CD4-positive, alpha-beta T cell treated with Interleukin-17A for 4 hours (primary cell): ENCODE measurements at regions not wholly inside any gene's neighbourhood (a gene's known extent, or its start where the extent isn't known, plus 50 kb on each side); places are given as distances from the start of the nearest gene placed in this dataset.

Source experiments
- DNase-seq: peaks from one replicate; pipeline ENCODE4 v3.0.0-alpha.2; 2020; ENCODE audit warnings: mixed read lengths

DNA sequence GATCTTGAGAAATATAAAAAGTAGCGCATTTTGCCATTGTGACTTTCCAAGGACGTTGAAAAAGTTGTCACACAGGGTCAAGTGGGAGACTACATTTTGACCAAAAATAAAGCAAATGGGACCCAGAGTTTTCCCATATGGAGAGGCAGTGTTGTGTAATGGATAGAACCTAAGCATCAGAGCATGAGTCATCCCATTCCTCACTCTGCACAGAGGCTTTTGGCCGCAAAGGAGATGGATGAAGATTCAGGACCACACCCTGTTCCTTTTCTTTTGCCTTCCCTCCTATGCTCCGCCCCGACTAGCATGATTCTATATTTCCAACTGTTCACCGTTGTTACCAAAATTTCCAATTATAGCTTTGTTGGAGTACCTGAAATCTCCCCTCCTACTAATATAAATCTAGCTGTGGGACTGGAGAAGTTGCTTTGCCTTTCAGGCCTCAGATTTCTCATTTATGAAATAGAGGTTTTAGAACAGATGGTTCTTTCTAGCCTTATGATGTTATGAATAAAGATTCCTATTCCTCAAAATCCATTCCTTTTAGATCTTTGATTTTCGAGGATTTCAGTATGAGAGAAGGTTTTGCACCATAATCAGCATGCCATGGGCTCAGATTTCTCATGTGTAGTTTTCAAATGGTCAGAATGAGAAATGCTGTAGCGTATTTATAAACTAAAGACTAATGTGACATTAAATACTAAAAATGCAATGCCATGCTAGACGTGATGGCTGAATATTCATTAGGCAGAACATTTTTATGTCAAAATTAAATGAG is 921.9 kb upstream of the TENM4 start:
- no peak for DNase-seq

DNA sequence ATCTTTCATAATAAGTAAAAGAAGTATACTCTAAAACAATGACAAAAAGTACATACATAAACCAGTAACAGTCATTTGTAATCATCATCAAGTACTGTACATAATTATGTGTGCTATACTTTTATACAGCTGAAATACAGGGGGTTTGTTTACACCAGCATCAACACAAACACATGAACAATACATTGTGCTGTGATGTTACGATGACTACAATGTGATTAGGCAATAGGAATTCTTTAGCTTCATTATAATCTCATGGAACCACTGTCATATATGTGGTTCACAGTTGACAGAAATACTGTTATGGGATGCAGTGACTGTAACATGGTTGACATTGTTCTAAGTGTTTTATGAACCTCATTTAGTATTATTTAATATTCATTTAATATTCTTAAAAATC is 914.4 kb upstream of the TENM4 start:
- DNase-seq, result no peak

DNA sequence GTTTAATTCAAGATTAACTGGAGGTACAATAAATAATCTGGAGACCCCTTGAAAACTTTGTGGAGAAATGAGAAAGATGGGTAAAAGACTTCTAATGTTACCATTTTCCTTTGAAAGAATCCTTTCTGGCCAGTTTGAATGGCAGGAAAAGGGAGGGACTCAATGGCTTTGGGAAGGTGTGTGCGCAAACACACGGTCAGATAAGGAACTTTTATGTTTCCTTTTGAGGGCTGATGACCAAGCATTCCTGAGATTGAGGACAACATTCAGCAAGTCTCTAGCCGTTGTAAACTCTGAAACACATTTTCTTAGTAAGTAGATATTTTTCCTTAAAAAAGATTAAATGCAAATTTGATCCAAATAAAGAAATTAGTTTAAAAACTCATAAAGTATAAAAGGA is 909.7 kb upstream of the TENM4 start:
- no peak for DNase-seq

DNA sequence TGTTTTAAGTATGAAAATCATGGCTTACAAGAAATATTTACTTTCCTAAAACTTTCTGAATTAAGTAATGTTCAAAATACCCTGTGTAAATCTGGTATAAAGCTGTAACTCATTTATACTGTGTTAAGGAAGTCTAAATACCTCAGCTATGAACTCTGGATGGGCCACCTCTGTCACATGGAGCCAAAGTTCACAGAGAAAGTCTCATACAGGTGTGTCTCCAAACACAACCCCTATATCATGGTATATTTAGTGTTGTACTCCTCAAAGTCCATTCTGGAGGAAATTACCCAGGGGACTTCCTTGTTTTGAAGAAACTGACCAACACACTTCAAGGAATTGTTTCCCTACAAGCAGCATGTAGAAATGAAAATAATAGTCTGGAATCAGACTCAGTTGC is 909.2 kb upstream of the TENM4 start:
- no peak for DNase-seq

DNA sequence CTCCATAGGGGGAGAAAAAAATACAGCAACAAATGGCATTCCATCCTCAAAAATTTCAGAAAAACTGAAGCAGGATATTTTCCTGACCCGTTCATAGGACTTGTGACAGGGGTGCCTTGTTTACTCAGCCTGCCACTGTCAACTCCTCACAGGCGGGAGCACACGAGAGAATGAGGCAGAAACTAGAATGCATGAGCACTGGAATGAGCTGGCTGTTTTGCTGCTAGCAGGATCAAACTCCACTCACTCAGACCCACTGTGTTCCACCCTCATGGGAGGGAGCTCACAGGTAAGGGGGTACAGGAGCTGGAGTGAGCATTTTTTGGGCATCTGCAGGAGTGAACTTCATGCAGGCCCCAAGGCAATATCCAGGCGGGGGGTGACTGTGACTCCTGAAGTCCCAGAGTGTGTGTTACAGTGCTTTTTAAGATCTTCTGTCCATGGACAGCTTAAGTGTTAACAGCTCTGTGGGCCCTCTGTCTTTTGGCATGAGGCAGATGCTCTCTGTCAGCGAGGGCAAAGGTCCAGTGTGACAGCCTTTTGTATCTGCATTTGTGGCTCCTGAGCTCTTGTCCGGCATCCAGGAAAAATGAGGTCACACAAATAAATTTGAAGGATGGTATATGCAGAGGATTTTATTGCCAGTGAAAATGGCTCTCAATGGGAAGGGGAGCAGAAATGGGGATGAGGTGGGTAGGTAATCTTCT is 905.7 kb upstream of the TENM4 start:
- no peak for DNase-seq

DNA sequence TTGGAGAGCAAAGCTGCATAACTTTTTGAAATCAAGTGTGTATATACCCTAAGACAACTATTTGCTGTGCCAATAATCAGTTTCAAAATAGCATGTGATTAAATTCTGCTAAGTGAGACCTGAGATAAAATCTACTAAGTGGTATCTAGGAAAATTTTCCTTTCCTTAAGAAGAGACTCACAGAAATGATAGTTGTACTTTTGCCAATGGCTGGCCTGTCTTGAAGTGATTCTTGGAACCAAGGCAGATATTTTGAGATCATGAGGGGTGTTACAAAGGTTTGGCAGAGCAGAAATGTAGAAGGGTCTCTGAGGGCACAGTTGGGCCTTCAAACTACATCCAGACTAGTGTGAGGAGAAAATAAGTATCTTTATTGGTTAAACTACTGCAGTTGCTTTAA is 902.6 kb upstream of the TENM4 start:
- DNase-seq, result no peak

DNA sequence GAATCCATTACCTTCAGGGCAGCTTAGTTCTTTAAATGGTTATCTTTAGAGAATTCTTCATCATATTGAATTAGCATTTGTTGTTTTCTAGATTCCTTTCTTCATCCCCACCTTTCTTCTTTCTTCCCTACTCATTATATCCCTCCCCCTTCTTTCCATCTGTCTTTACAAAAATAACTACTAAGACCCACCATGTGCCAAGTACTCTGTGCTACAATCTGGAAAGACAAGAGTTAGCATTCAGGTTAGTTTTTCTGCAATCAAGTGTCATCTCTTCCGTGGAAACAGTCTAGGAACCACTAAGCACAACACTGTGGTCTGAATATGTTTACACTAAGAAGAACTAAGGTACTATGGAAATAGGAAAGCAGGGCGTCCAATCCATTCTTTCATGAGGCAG is 897.4 kb upstream of the TENM4 start:
- no peak for DNase-seq

DNA sequence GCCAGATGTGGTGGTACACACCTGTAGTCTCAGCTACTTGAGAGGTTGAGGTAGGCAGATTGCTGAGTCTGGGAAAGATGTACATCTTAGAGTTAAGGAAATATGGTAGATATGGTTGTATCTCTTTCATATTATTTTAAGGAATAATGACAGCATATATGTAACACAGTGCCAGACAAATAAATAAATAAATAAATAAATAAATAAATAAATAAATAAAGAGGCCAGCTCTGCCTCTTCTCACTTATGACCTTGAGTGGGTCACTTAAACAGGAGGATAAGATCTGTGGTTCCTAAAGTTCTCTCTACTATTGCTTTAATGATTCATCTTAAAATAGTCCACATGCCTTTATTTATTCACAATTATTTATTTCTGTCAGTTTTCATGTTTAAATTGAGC is 890.9 kb upstream of the TENM4 start:
- DNase-seq, result no peak

DNA sequence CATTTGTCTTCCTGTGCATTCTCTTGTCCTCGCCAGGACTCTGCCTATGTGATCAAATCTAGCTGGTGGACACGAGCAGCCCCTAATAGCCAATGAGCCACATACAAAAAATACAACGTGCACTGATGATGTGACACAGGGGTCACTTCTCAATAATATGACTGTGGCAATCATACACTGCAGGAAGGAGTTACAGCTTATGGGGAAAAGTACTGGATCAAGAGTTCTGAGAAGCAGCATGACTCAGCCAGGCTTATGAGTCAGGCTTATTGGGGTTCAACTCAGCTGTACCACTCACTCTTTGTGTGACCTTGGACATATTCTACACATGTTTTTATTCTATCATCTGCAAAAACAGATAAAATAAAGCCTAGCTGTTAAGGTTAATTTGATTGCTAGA is 889.4 kb upstream of the TENM4 start:
- DNase-seq, result no peak

DNA sequence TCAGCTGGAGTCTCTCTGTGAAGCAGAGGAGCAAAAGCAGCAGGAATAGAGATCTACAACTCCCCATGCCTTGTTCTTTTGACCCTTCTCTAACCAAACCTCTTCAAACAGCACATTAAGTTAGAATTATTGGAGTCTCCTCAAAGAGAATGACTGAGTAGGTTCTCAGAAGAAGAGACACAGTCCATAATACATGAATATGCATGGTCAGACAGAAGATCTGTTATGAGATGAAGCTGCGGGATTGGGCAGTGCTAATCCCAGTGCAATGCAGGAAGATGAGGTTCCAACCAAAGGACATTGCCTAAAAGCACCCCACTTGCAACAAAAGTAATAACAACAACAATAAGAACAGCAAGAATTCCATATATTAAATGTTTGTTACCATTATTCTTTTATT is 887.9 kb upstream of the TENM4 start:
- no peak for DNase-seq

DNA sequence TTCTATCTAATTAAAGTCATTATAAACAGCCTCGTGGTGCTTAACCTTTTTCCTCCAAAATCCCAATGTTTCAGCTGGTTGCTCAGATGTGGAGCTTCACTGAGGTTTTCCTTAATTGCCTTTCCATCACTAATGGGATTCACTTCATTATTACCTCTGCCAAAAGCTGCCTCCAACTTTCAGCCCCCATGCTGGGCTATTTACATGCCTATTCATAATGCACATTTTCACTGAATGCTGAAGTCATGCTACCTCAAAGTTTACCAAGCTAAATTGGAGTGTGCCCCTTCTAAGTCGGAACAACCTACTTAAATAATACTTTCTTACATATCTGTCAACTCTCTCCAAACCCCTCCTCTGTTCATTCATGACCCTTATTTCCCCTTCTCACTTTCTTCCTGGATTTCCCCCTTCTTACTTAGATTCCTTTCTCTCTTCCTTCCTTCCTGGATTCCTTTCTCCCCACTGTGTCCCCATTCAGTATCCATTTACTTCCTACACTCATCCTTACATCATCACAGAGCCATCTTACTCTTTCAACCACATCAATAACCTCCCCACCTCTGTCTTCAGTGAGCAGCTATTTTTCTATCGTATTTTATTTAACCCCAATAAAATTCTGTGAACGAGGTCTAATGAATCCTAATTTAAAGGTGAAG is 887.3 kb upstream of the TENM4 start:
- no peak for DNase-seq

DNA sequence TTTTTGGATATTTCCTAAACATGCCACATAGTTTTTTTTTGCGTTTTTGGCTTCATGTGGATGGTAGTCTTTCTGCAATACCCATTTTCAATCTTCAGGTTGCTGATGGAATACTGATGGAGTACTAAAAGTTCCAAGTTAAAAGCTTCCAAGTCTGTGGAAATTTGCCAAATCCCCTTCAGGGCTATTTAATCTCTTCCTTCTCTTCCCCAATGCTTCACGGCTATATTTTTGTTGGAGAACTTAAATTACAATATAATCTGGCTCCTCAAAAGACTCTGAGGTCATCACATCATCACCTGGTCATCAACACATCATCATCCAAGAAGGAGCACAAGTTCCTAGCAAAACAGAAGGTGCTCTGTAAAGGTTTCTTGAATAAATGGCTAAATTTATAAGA is 881.0 kb upstream of the TENM4 start:
- no peak for DNase-seq

DNA sequence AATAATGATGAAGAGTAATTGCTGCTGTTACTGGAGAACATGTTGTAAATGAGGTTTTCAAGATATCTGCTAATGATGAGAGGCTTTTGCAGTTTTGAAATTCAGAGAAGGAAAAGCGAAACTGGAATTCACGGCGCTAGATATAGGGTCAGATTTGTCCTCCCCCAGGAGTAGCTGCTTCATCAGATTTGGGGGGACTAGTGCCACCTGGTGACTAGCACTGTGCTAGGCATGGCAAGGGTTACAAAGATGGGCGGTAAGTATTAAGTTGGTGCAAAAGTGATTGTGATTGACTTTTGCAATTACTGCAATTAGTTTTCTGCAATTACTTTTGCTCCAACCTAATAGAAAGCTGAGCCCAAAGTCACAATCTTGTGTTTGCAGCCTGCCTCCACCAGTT is 879.9 kb upstream of the TENM4 start:
- DNase-seq, result no peak

DNA sequence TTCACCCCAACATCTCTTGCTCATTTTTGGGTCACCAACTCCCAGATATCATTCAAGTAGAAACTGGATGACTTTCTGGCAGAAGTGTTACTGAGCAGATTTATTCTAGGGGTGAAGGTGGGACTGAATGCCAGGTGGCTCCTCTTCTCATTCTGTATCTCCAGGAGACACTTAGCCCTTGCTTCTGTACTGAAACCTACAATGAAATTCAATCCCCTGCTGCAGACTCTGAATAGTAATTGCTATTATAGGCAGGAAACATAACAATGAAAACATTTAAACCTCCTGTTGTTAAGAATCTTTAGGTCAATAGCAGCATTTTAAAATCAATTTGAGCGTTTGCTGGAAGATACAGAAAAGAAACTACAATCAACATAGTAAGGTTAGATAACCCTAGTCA is 879.4 kb upstream of the TENM4 start:
- DNase-seq, result no peak

DNA sequence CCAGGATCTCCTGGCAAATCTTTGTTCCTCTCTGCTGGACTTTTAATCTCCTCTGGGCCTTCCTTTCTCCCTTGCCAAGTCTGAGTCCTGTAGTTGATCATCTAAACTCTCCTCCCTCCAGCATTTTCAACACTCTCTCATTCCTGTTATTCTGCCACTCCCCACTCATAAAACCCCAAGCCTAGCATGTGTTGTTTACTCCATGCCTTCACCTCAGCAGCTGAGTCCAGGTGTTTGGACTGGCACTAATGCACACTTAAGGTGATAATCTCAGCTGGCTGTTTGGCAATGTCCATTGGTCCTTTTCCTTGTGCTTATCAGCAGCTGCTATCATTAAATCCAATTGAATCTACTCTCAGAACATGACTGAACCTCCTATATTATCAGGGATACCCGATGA is 876.8 kb upstream of the TENM4 start:
- no peak for DNase-seq

DNA sequence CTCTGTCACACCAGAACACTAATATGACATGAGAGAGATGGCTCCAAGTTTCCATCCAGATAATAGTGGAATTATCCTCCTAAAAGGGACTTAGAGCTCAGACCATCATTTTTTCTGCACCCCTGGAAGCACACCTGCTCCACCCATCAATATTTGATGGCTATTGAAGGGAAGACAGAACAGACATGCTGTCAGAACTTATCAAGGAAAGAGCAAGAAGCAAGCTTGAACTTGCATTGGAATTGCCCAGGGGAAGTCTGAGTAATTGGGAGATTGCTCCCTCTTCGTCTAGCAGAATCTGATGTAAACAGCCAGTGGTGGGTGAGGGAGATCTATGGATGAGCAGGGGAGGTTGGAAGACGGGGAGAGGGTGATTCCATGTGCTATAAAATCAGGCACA is 874.4 kb upstream of the TENM4 start:
- no peak for DNase-seq

DNA sequence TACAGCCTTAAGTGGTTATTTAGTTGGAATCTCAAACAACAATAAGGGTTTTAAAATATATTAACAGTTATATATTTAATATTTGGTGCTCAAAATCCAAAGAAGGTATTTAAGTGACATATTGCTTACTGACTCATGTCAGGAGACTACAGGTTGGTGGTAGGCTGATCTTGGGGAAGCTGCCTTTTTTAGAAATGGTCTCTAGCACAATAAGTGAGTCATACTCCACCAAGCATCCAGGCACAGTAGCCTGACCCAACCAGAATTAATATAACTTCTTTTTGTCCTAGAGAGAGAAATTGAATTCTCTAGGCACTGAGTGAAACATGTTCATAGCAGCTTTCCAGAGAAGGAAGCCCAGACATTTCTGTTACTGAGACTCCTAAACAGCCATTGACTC is 868.5 kb upstream of the TENM4 start:
- no peak for DNase-seq

DNA sequence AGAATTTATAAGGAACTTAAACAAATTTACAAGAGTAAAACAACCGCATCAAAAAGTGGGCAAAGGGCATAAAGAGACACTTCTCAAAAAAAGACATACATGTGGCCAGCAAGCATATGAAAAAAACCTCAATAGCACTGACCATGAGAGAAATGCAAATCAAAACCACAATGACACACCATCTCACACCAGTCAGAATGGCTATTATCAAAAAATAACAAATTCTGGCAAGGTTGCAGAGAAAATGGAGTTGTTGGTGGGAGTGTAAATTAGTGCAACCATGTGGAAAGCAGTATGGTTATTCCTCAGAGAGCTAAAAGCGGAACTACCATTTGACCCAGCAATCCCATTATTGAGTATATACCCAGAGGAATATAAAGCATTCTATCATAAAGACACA is 866.8 kb upstream of the TENM4 start:
- DNase-seq, result no peak

DNA sequence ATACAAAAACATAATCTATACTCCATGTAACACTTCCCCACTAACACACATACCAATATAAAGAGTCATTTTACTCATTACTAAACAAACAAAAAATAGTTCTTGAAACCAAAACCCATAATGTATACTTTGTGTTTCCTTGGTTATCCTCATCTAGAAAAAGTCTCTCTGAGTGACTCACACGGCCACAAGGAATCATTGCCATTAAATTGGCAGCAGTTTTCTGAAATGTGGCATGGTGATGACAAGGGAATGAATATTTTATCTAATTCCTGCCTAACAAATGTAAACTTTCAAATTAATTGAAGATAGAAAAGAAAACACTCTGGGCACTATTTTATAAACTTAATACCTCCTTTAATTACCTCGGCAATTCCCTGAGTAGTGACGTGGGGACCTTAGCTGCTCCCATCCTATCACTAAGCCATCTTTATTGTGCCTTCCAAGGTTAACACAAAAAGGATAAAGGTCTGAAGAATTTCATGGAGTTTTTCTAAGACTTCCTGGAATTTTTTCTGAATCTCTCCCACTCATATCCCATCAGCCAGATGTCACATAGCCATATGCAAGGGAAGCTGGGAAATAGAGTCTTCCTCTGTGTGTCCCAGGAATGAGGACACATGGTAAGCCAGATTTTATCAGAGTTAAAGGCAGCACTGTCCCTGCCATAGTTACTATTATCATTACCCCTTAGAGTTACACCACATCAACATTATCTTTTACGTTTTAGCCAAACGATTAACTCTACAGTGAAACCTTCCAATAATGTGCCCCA is 857.2 kb upstream of the TENM4 start:
- DNase-seq, result no peak

DNA sequence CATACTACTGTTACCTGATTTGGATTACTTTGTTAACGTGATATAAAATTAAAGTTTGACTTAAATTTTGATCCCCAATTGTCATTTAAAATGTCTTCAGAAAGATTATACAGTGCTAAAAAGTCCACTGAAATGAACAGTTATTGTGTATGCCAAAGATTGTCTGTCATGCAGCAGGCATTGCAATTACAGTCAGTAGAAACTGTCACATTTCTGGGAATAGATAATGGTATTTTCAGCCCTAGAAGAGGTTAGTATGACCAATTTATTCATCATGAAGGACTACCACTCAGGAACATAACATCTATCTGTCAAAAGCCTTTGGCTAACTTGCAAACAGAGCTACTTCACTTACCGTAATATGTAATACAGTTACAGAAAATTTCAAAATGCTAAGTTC is 852.5 kb upstream of the TENM4 start:
- DNase-seq, result no peak

DNA sequence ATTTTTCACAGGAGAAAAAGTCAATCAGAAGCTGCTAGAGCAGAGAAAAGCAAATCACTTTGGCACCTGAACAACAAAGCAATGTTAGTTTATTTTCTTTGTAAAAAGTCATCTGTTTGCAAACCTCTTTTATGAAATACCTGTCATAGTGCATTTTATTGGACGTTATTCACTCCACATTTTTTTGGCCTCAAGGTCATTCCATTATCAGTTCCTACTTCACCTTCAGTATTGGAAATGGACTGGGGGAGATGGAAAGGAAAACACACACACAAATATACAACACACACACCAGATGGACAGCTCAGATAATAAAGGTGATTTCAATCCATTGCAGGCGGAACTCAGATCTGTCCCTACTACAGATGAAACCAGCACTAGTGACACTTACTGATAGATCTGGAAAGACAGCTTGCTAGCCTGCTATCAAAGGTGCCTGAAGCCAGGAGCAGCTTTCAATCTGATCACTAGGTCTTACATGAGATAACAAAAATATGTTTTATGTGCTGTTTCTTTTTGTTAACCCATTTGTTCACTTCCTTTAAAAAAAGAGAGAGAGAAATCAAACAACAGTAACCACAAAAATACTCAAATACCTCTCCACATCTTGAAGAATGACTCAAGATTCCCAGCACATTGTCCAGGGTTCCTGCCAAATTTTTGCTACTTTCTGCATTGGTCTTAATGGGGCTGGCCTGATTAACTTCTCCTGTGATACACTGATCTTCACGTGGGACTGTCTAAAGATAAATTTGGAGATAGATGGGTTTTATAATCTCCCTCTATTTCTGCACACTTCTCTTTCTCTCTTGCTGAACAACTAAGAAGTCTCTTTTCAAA is 844.3 kb upstream of the TENM4 start:
- no peak for DNase-seq

DNA sequence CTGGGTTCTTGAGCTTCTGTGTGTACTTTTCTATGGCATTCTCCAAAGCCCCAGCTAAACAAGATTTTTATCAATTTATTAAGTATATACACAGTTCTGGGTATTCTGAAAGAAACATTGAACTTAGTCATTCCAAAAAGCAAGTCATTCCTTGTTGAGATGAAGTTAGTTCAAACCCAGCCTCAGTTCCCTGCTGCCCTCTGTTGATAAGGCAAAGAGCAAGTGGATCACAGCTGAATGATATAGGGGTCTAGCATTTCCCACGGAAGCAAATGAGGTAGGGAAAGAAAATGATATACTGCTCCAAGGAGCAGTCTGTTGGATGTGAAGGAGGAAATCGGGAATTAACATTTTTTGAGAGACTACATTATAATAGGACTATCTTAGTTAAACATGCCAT is 841.8 kb upstream of the TENM4 start:
- no peak for DNase-seq

DNA sequence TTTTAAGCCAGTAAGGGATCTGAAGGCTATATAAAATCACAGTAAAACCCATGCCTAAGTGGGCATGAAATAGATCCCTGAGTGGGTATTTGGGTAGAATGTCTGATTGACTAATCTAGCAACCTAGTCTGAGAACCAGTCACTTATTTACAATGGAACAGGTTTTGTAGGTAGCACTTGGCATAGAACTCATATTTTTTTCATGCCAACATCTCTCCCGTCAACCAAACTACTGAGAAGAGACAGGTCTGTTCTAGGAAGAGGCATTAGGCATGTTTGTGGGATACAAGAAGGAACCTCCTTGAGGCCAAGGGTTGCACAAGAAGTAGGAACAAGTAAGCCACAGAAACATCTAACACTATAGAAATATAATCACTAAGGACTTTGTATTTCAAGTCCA is 840.4 kb upstream of the TENM4 start:
- no peak for DNase-seq
